ENCODE measurements at regions not wholly inside any gene's neighbourhood (a gene's known extent, or its start where the extent isn't known, plus 50 kb on each side); places are given as distances from the start of the nearest gene placed in this dataset.

DNA sequence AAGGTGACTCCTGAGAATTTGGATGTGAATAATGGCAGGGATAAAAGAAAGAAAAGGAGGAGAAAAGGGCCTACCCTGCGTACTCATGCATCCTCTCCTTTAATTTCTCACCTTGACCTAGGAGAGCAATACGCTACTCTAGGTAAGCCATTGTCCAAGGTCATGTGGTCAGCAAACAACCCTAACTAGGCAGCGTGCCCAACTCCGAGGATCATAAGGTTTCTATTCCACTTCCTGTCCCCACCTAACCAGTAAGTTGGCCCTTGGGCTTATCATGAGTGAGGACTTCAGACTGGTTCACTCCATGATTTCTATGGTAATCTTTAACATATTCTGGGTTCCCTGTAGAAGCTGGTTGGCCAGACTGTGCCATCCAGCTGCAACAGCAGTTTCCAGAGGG lies 315.1 kb upstream of the CCL2 start:
- TF ChIP-seq YY1 (IDR thresholded peaks at IDR 0.05; ENCODE audit: insufficient read depth, insufficient read length) (no peak), ZNF274 (IDR thresholded peaks at IDR 0.05; ENCODE audit: low read depth, low read length) (no peak)
